Fibroblast of pulmonary artery (primary cell): ENCODE measurements at regions not wholly inside any gene's neighbourhood (a gene's known extent, or its start where the extent isn't known, plus 50 kb on each side); places are given as distances from the start of the nearest gene placed in this dataset.

Source experiments
- DNase-seq: peaks from one replicate; pipeline ENCODE4 v3.0.0-alpha.2; 2010; ENCODE audit warnings: low read depth
- H3K4me3 ChIP-seq: replicated peaks from 2 replicates; pipeline ENCODE4 v1.5.1; 2011; ENCODE audit warnings: low read depth, mild to moderate bottlenecking, control low read depth, low read length, moderate library complexity
- CTCF ChIP-seq: IDR thresholded peaks from 2 replicates; pipeline ENCODE4 v1.5.1; 2011; ENCODE audit warnings: mild to moderate bottlenecking, control low read depth, low read length, inconsistent platforms; ENCODE audit errors: missing control alignments

GRCh38 chr5:145557345-145557744, 277.8 kb downstream of the PRELID2 start:
- DNase-seq, result no peak
- TF ChIP-seq CTCF, result no peak
- H3K4me3 ChIP-seq, result no peak overlapping the region

DNA sequence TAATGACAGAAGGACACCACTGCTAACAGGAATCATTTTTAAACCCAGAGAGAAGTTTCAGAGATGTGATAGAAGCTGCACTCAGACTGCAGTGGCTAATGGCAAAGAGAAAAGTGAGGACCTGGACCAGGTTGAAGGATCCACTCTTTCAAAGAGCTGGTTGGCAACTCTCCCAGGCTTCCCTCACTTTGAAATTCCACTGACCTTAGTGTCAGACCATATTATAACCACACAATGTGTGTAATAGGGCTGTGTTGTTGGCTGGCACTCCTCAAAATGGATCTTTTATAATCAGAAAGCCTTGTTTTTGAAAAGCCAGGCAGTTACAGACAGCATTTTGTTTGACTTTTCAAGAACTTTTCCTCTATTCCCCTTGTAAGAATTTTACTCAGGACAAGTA, 280.7 kb downstream of the PRELID2 start:
- peak; percentile 51 for DNase-seq
- no peak overlapping the region for H3K4me3 ChIP-seq
- no peak for TF ChIP-seq CTCF

DNA sequence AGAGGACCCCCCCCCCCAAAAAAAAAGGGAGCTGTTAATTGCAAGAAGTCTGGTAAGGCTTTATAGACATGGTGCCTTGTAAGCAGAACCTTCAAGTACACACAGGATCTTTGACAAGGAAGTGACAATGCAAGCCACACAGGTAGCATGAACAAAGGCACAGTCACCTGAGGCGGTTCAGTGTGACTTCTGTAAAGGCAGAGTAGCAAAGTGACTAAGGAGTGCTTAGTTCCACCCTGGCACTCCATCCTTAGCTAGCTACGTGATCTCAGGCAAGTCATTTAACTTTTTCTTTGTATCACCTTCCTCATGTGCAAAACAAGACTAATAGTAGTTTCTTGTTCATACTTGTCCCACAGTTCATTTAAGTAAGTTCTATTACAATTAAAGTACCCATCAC, 282.0 kb downstream of the PRELID2 start:
- no peak for DNase-seq
- no peak for TF ChIP-seq CTCF
- no peak overlapping the region for H3K4me3 ChIP-seq

GRCh38 chr5:145551714-145552113, 283.4 kb downstream of the PRELID2 start:
- no peak overlapping the region for H3K4me3 ChIP-seq
- no peak for DNase-seq
- no peak for TF ChIP-seq CTCF

DNA sequence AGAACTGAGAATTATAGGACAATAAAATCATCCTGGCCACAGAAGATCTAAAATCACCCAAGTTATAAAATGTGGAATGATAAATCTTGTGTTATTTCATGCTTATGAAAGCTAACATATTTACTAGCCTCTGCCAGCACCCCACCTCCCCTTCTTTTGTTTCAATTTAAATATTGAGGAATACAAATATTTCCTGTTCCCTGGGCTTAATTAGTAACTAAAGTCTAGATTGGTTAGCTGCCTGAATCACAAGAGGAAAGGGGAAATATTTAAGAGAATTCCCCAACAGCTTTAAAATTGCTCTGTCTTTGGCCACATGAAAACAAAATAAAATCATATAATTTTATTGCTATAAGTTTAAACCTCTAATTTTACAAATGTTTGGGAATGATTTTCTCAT, 287.0 kb downstream of the PRELID2 start:
- TF ChIP-seq CTCF, result no peak
- H3K4me3 ChIP-seq, result no peak overlapping the region
- no peak for DNase-seq

GRCh38 chr5:145544401-145544800, 290.7 kb downstream of the PRELID2 start:
- no peak for DNase-seq
- TF ChIP-seq CTCF, result no peak

DNA sequence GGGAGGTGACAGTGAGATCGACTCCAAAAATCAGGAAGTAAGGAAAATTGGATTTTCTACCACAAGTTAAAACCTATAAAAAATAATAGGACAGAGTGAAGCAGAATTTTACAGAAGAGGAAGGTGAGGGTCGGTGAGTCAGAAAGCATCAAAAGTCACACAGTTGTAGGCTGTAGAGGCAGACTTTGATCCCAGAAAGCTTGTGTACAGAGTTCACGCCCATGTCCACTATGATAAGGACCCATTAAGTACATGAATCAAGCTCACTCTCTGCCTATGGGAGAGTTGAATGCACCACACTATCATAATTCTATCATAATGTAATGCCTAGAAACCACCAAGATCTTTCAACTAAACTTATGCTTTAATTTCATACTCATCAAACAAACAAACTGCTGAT, 291.2 kb downstream of the PRELID2 start:
- no peak for TF ChIP-seq CTCF
- no peak overlapping the region for H3K4me3 ChIP-seq
- no peak for DNase-seq

More at GRCh38 chr5:145544401-145544800, 290.7 kb downstream of the PRELID2 start:
- no peak overlapping the region for H3K4me3 ChIP-seq
